Glutamatergic neuron (in vitro differentiated cells): ENCODE measurements at regions not wholly inside any gene's neighbourhood (a gene's known extent, or its start where the extent isn't known, plus 50 kb on each side); places are given as distances from the start of the nearest gene placed in this dataset.

Experiments used
- DNase-seq: peaks from one replicate; pipeline ENCODE4 v3.0.0; 2022
- H3K27ac Mint-ChIP-seq: one replicate; pipeline ENCODE4 v1.8.0; 2020; ENCODE audit warnings: mild to moderate bottlenecking, mixed read lengths, inconsistent platforms; ENCODE audit not compliant: unreplicated experiment
- H3K27me3 Mint-ChIP-seq: one replicate; pipeline ENCODE4 v1.8.0; 2020; ENCODE audit warnings: mild to moderate bottlenecking, moderate library complexity, mixed read lengths, inconsistent platforms; ENCODE audit not compliant: unreplicated experiment
- H3K36me3 Mint-ChIP-seq: one replicate; pipeline ENCODE4 v1.8.0; 2020; ENCODE audit warnings: mild to moderate bottlenecking, mixed read lengths, inconsistent platforms; ENCODE audit not compliant: unreplicated experiment
- H3K4me1 Mint-ChIP-seq: one replicate; pipeline ENCODE4 v1.8.0; 2020; ENCODE audit warnings: mild to moderate bottlenecking, low read depth, mixed read lengths, inconsistent platforms; ENCODE audit not compliant: unreplicated experiment
- H3K4me3 Mint-ChIP-seq: one replicate; pipeline ENCODE4 v1.8.0; 2020; ENCODE audit warnings: mild to moderate bottlenecking, mixed read lengths, inconsistent platforms; ENCODE audit not compliant: unreplicated experiment
- H3K9me3 Mint-ChIP-seq: one replicate; pipeline ENCODE4 v1.8.0; 2020; ENCODE audit warnings: mild to moderate bottlenecking, moderate library complexity, mixed read lengths, inconsistent platforms; ENCODE audit not compliant: unreplicated experiment
- TF ChIP-seq, protein P1 (sequence below): fragments of 200-600 bp; sonication (generic); IDR thresholded peaks from one replicate; pipeline ENCODE4 v1.5.0; 2021; ENCODE audit not compliant: partially characterized antibody, unreplicated experiment

- no peak overlapping the region for H3K4me3 Mint-ChIP-seq
- DNase-seq: no peak
- H3K9me3 Mint-ChIP-seq: no peaks in the 10 kb centered on the region
- no peak overlapping the region for H3K27ac Mint-ChIP-seq
- H3K27me3 Mint-ChIP-seq: no peaks in the 10 kb centered on the region
- TF ChIP-seq, protein P1, sequence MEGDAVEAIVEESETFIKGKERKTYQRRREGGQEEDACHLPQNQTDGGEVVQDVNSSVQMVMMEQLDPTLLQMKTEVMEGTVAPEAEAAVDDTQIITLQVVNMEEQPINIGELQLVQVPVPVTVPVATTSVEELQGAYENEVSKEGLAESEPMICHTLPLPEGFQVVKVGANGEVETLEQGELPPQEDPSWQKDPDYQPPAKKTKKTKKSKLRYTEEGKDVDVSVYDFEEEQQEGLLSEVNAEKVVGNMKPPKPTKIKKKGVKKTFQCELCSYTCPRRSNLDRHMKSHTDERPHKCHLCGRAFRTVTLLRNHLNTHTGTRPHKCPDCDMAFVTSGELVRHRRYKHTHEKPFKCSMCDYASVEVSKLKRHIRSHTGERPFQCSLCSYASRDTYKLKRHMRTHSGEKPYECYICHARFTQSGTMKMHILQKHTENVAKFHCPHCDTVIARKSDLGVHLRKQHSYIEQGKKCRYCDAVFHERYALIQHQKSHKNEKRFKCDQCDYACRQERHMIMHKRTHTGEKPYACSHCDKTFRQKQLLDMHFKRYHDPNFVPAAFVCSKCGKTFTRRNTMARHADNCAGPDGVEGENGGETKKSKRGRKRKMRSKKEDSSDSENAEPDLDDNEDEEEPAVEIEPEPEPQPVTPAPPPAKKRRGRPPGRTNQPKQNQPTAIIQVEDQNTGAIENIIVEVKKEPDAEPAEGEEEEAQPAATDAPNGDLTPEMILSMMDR: no peak
- H3K4me1 Mint-ChIP-seq: no peaks in the 10 kb centered on the region
- no peaks in the 10 kb centered on the region for H3K36me3 Mint-ChIP-seq
These were observed 419.4 kb upstream of the AGA start for GRCh38 chr4:177861551-177862094.

DNA sequence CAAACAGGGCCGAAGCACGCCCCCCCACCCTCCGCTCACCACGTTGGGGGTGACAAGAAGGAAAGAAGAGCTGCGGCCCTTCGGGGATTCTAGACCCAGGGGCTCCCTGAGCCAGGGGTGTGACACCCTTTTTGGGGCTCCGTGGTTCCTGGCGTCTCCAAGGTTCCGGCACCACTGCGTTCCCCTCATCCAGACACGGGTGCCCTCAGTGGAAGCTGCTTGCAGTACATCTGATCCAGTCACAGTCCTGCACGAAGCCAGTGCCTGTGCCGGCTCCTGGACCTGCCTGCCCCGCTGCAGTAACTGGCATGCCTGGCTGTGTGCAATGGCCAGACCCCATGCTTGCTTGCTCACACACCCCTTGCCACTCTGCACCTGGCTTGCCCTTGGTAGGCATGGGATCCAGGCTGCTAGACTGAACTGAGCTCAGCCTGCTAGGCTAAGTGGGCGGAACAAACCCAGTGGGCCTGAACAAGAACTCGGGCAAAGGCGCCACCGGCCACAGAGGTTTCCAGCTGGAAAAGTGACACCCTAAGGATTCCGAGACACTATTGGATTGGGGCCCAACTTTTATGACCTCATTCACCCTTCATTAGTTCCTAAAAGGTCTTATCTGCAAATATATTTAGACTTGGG is 420.4 kb upstream of the AGA start:
- H3K9me3 Mint-ChIP-seq: no peaks in the 10 kb centered on the region
- no peak for DNase-seq
- H3K4me1 Mint-ChIP-seq: no peaks in the 10 kb centered on the region
- H3K27me3 Mint-ChIP-seq: no peaks in the 10 kb centered on the region
- no peak overlapping the region for H3K27ac Mint-ChIP-seq
- no peak overlapping the region for H3K4me3 Mint-ChIP-seq
- no peaks in the 10 kb centered on the region for H3K36me3 Mint-ChIP-seq
- TF ChIP-seq, protein P1: no peak

GRCh38 chr4:177879851-177880250 is 437.6 kb upstream of the AGA start:
- DNase-seq: no peak
- TF ChIP-seq, protein P1: no peak
- no peaks in the 10 kb centered on the region for H3K4me1 Mint-ChIP-seq
- no peak overlapping the region for H3K27ac Mint-ChIP-seq
- H3K4me3 Mint-ChIP-seq: no peak overlapping the region
- no peaks in the 10 kb centered on the region for H3K9me3 Mint-ChIP-seq
- no peaks in the 10 kb centered on the region for H3K36me3 Mint-ChIP-seq
- no peaks in the 10 kb centered on the region for H3K27me3 Mint-ChIP-seq

DNA sequence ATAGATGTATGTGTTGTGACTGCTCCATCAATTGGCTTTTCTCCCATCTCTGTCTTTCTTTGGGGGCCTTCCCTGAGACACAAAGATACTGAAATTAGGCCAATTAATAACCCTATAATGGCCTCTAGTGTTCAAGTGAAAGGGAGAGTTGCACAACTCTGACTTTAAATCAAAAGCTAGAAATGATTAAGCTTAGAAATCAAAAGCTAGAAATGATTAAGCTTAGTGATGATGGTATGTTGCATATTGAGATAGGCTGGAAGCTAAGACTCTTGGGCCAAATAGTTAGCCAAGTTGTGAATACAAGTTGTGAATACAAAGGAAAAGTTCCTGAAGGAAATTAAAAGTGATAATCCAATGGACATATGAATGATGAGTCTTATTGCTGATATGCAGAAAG is 452.9 kb upstream of the AGA start:
- Mint-ChIP-seq H3K9me3 (no peaks in the 10 kb centered on the region), H3K36me3 (no peaks in the 10 kb centered on the region), H3K27me3 (peaks cover 1% of the 10 kb centered on the region), H3K27ac (no peak overlapping the region), H3K4me3 (no peak overlapping the region), H3K4me1 (no peaks in the 10 kb centered on the region)
- TF ChIP-seq, protein P1: no peak
- DNase-seq: no peak

GRCh38 chr4:177901786-177902185 is 459.5 kb upstream of the AGA start:
- DNase-seq: no peak
- peaks cover 1% of the 10 kb centered on the region for H3K27me3 Mint-ChIP-seq
- H3K4me3 Mint-ChIP-seq: no peak overlapping the region
- TF ChIP-seq, protein P1: no peak
- H3K4me1 Mint-ChIP-seq: no peaks in the 10 kb centered on the region
- H3K9me3 Mint-ChIP-seq: no peaks in the 10 kb centered on the region
- H3K36me3 Mint-ChIP-seq: no peaks in the 10 kb centered on the region
- no peak overlapping the region for H3K27ac Mint-ChIP-seq
